Caco-2 (cell line): ENCODE measurements at regions not wholly inside any gene's neighbourhood (a gene's known extent, or its start where the extent isn't known, plus 50 kb on each side); places are given as distances from the start of the nearest gene placed in this dataset.

Source experiments
- BruUV-seq: library from RNA; stranded (reverse); fragments of 400-500 nt; replicated peaks from 2 replicates; lab custom pipeline; 2021; lab: Mats Ljungman, UMichigan
- CTCF ChIA-PET: fragments of 300-600 bp; sonication (Branson Sonifier 250); formaldehyde crosslinking; loops from one replicate; lab custom pipeline; 2022; ENCODE audit warnings: antibody characterized with exemption; lab: Charles Lee
- POLR2A ChIA-PET: fragments of 300-600 bp; sonication (Branson Sonifier 250); formaldehyde crosslinking; loops from one replicate; lab custom pipeline; 2022; ENCODE audit warnings: antibody characterized with exemption; lab: Charles Lee
- DNase-seq, 2 experiments: peaks; one replicate each; pipeline versions ENCODE4 v3.0.0 to v3.0.0-alpha.2; 2020 to 2022
- H3K27me3 ChIP-seq: replicated peaks from 2 replicates; pipeline ENCODE4 v1.6.0; 2011; ENCODE audit warnings: low read length; ENCODE audit not compliant: control insufficient read depth, insufficient read depth
- H3K36me3 ChIP-seq: 2 replicates; pipeline ENCODE4 v1.5.1; 2011; ENCODE audit warnings: low read length; ENCODE audit not compliant: control insufficient read depth, insufficient read depth
- H3K4me1 ChIP-seq: fragments of 250-450 bp; sonication (Bioruptor Pico); 2 replicates; pipeline ENCODE4 v1.5.1; 2020; ENCODE audit warnings: mild to moderate bottlenecking
- H3K4me3 ChIP-seq: 2 replicates; pipeline ENCODE4 v1.5.1; 2011; ENCODE audit warnings: low read depth, mild to moderate bottlenecking, control low read depth, low read length
- H3K9me3 ChIP-seq: fragments of 250-450 bp; sonication (Bioruptor Pico); 2 replicates; pipeline ENCODE4 v1.5.1; 2020; ENCODE audit warnings: mild to moderate bottlenecking, moderate library complexity
- H3K27ac Mint-ChIP-seq: one replicate; pipeline ENCODE4 v1.8.0; 2022; ENCODE audit warnings: mixed read lengths; ENCODE audit not compliant: unreplicated experiment
- H3K27me3 Mint-ChIP-seq: one replicate; pipeline ENCODE4 v1.8.0; 2022; ENCODE audit warnings: mixed read lengths; ENCODE audit not compliant: insufficient read depth, unreplicated experiment
- H3K36me3 Mint-ChIP-seq: one replicate; pipeline ENCODE4 v1.8.0; 2022; ENCODE audit warnings: mild to moderate bottlenecking, mixed read lengths; ENCODE audit not compliant: insufficient read depth, unreplicated experiment
- H3K4me1 Mint-ChIP-seq: one replicate; pipeline ENCODE4 v1.8.0; 2022; ENCODE audit warnings: low read depth, mixed read lengths; ENCODE audit not compliant: unreplicated experiment
- H3K4me3 Mint-ChIP-seq: one replicate; pipeline ENCODE4 v1.8.0; 2022; ENCODE audit warnings: mild to moderate bottlenecking, moderate library complexity, mixed read lengths; ENCODE audit not compliant: unreplicated experiment
- H3K9me3 Mint-ChIP-seq: one replicate; pipeline ENCODE4 v1.8.0; 2022; ENCODE audit warnings: mixed read lengths; ENCODE audit not compliant: unreplicated experiment
- intact Hi-C: fragments of 100-400 bp; cut with micrococcal nuclease; formaldehyde crosslinking; loops from one replicate; pipeline ENCODE4 v1.10.0; 2022; ENCODE audit not compliant: unreplicated experiment
- TF ChIP-seq, protein P1 (sequence below), 2 experiments: fragments of 200-600 bp in 1 of 2; IDR thresholded peaks; 1 replicate in 1 of 2; 2 replicates in 1 of 2; pipeline versions ENCODE4 v1.5.1 to v1.8.0; 2011 to 2022; ENCODE audit warnings: antibody characterized with exemption in 1 of 2, control low read depth in 1 of 2, inconsistent platforms in 1 of 2, low read depth in 1 of 2, low read length in 1 of 2, mild to moderate bottlenecking in 1 of 2, moderate library complexity in 1 of 2; ENCODE audit not compliant: insufficient read depth in 1 of 2, severe bottlenecking in 1 of 2, unreplicated experiment in 1 of 2

DNA sequence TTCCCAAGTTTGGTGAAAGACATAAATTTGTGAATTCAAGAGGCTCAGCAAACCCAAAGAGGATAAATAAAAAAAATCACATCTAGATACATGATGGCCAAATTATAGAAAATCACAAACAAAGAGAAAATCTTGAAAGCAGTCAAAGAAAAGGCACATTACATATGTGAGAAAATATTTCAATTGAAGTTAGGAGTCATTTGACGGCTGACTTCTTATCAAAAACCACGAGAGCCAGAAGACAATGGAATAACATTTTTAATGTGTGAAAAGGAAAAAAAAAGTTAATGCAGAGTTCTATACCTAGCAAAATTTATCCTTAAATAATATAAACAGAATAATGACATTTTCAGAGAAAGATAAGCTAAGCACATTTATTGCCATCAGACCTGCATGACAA is 307.0 kb downstream of the C12orf75 start:
- Histone ChIP-seq H3K4me3 (no peak overlapping the region), H3K9me3 (peaks cover 6% of the 10 kb centered on the region; the same call in 1 of the 2 replicates), H3K36me3 (no peaks in the 10 kb centered on the region), H3K4me1 (no peaks in the 10 kb centered on the region), H3K27me3 (no peaks in the 10 kb centered on the region)
- Mint-ChIP-seq H3K27me3 (no peaks in the 10 kb centered on the region), H3K4me1 (no peaks in the 10 kb centered on the region), H3K36me3 (no peaks in the 10 kb centered on the region), H3K4me3 (no peak overlapping the region), H3K9me3 (peaks cover 42% of the 10 kb centered on the region), H3K27ac (no peak overlapping the region)
- BruUV-seq: no TSS peak
- ChIA-PET POLR2A (no interaction called here), CTCF (no interaction called here)
- DNase-seq: no peak
- intact Hi-C loops: no loop called here
- TF ChIP-seq, protein P1, sequence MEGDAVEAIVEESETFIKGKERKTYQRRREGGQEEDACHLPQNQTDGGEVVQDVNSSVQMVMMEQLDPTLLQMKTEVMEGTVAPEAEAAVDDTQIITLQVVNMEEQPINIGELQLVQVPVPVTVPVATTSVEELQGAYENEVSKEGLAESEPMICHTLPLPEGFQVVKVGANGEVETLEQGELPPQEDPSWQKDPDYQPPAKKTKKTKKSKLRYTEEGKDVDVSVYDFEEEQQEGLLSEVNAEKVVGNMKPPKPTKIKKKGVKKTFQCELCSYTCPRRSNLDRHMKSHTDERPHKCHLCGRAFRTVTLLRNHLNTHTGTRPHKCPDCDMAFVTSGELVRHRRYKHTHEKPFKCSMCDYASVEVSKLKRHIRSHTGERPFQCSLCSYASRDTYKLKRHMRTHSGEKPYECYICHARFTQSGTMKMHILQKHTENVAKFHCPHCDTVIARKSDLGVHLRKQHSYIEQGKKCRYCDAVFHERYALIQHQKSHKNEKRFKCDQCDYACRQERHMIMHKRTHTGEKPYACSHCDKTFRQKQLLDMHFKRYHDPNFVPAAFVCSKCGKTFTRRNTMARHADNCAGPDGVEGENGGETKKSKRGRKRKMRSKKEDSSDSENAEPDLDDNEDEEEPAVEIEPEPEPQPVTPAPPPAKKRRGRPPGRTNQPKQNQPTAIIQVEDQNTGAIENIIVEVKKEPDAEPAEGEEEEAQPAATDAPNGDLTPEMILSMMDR (IDR thresholded peaks at IDR 0.05; ENCODE audit: insufficient read depth in 1 of 2, low read depth in 1 of 2, low read length in 1 of 2, severe bottlenecking in 1 of 2, unreplicated experiment in 1 of 2): no peak

DNA sequence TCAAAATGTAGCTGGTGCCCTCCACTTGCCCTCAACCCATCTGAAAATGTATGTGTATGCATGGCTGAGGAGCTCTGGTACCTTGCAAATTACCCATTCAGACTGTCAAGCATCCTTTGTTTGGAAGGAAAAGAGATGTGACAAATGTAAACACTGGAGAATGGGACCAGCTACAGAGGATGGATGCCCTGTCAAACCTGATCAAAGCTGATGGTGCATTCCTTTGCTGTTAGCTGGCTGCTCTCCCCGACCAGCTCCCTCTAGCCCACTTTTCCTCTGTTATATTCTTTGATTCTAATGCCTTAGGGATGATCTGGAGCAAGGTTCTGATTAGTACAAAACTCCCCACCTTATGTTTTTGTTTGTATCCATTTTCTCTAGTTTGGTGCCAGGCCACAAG is 310.3 kb downstream of the C12orf75 start:
- Mint-ChIP-seq H3K27me3 (no peaks in the 10 kb centered on the region), H3K4me3 (no peak overlapping the region), H3K4me1 (no peaks in the 10 kb centered on the region), H3K9me3 (peaks cover 33% of the 10 kb centered on the region), H3K27ac (no peak overlapping the region), H3K36me3 (peaks cover 4% of the 10 kb centered on the region)
- no peak for DNase-seq
- BruUV-seq: no TSS peak
- H3K4me1 ChIP-seq: no peaks in the 10 kb centered on the region
- H3K27me3 ChIP-seq: no peaks in the 10 kb centered on the region
- no peaks in the 10 kb centered on the region for H3K36me3 ChIP-seq
- H3K9me3 ChIP-seq: peaks cover 6% of the 10 kb centered on the region; the same call in 1 of the 2 replicates
- TF ChIP-seq, protein P1 (IDR thresholded peaks at IDR 0.05; ENCODE audit: insufficient read depth in 1 of 2, low read depth in 1 of 2, low read length in 1 of 2, severe bottlenecking in 1 of 2, unreplicated experiment in 1 of 2): no peak
- ChIA-PET CTCF (no interaction called here), POLR2A (no interaction called here)
- H3K4me3 ChIP-seq: no peak overlapping the region
- intact Hi-C loops: no loop called here

DNA sequence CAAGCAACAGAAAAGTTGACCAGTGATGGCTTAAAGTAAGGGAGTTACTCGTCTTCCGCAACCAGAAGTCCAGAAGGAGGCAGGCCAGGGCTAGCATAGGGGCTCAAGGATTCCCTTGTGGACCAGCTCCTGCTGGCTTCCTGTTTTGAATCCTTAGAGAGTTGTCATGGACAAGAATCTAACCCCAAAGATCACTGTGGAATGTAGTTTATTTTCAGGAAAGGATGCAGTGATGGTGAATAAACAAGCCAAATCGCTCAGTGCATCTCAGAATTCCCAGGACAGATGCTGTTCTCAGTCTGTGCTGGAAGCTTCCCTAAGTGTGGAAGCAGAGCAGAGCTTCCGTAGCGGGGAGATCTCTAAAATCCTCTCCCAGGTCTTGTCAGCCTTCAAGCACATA is 311.3 kb downstream of the C12orf75 start:
- ChIA-PET CTCF (no interaction called here), POLR2A (no interaction called here)
- DNase-seq: no peak

More for the DNA sequence above, 311.3 kb downstream of the C12orf75 start:
- TF ChIP-seq, protein P1 (IDR thresholded peaks at IDR 0.05; ENCODE audit: insufficient read depth in 1 of 2, low read depth in 1 of 2, low read length in 1 of 2, severe bottlenecking in 1 of 2, unreplicated experiment in 1 of 2): no peak
- BruUV-seq: no TSS peak
- no peaks in the 10 kb centered on the region for H3K27me3 ChIP-seq
- no peaks in the 10 kb centered on the region for H3K36me3 ChIP-seq
- Mint-ChIP-seq H3K27ac (no peak overlapping the region), H3K4me1 (no peaks in the 10 kb centered on the region), H3K36me3 (peaks cover 4% of the 10 kb centered on the region), H3K9me3 (peaks cover 24% of the 10 kb centered on the region), H3K4me3 (no peak overlapping the region), H3K27me3 (no peaks in the 10 kb centered on the region)
- H3K4me3 ChIP-seq: no peak overlapping the region
- H3K4me1 ChIP-seq: no peaks in the 10 kb centered on the region
- intact Hi-C loops: no loop called here
- H3K9me3 ChIP-seq: peaks cover 6% of the 10 kb centered on the region; the same call in 1 of the 2 replicates
